ENCODE measurements at regions not wholly inside any gene's neighbourhood (a gene's known extent, or its start where the extent isn't known, plus 50 kb on each side); places are given as distances from the start of the nearest gene placed in this dataset.
A peak's percentile ranks its signal among the peaks of the same experiment; 100 is the strongest.

- Histone ChIP-seq H3K4me3 (no peak overlapping the region), H3K27me3 (peaks cover 0 to 10% of the 10 kb centered on the region in 2 donors), H3K4me1 (no peaks in the 10 kb centered on the region), H3K9me3 (peaks cover 0 to under 1% of the 10 kb centered on the region in 2 donors), H3K27ac (no peak overlapping the region), H3K36me3 (no peaks in the 10 kb centered on the region)
- intact Hi-C loops (cut with DNase I; ENCODE audit: low total_unique reads), result no loop called here
- no peak for DNase-seq (ENCODE audit: low spot score in 2 of 2)
- TF ChIP-seq POLR2AphosphoS5 (IDR thresholded peaks at IDR 0.05) (no peak), CTCF (IDR thresholded peaks at IDR 0.05) (no peak), POLR2A (IDR thresholded peaks at IDR 0.05) (no peak)
Observed at GRCh38 chr14:104254735-104255400, 116.5 kb downstream of the KIF26A start.

- no peak for DNase-seq (ENCODE audit: low spot score in 2 of 2)
- TF ChIP-seq POLR2AphosphoS5 (IDR thresholded peaks at IDR 0.05) (no peak), CTCF (IDR thresholded peaks at IDR 0.05) (no peak), POLR2A (IDR thresholded peaks at IDR 0.05) (no peak)
- Histone ChIP-seq H3K4me3 (no peak overlapping the region), H3K9me3 (peaks cover 0 to 5% of the 10 kb centered on the region in 2 donors), H3K27me3 (peaks cover 0 to 10% of the 10 kb centered on the region in 2 donors), H3K4me1 (no peaks in the 10 kb centered on the region), H3K36me3 (no peaks in the 10 kb centered on the region), H3K27ac (no peak overlapping the region)
- intact Hi-C loops (cut with DNase I; ENCODE audit: low total_unique reads), result no loop called here
Observed at GRCh38 chr14:104256025-104256424, 117.6 kb downstream of the KIF26A start.

- TF ChIP-seq CTCF (IDR thresholded peaks at IDR 0.05), result no peak
- peak in 1 of 2 donors; percentile 44 for DNase-seq (ENCODE audit: low spot score in 2 of 2)
- intact Hi-C loops (cut with DNase I; ENCODE audit: low total_unique reads), result no loop called here
- Histone ChIP-seq H3K4me3 (no peak overlapping the region), H3K27me3 (peaks cover 0 to 4% of the 10 kb centered on the region in 2 donors), H3K9me3 (peaks cover 0 to 15% of the 10 kb centered on the region in 2 donors), H3K4me1 (no peaks in the 10 kb centered on the region), H3K27ac (no peak overlapping the region), H3K36me3 (no peaks in the 10 kb centered on the region)
Observed at GRCh38 chr14:104262515-104263514, 124.4 kb downstream of the KIF26A start.

DNA sequence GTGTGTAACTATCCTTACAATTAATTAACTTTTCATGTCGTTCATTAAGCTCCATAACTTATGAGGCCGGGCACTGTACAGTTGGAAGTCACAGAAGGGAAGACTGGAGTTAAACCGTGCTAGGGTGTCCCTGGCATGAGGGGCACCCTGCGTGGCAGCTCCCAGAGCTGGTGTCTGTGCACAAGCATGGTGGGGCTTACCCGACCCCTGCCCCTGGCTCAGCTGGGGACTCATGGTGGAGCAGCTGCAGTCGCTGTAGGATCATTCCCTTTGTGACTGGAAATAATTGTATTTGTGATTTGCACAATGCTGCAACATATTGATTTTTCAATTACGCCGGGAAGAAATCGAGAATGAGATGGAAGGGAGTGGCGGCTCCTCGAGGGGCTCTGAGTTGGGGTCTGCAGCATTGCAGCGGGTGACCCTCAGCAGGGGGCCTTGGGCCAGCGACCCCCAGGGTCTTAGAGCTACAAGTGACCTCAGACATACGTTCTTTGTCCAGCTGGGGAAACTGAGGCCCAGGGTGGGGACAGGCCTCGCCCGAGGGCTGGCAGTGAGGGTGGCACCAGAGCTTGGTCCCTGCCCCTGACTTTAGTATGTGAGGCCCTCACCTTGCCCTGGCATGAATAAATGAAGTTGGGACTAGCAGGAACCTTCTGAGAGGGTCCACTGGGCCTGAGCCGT lies 125.4 kb downstream of the KIF26A start:
- TF ChIP-seq POLR2A (IDR thresholded peaks at IDR 0.05) (no peak), POLR2AphosphoS5 (IDR thresholded peaks at IDR 0.05) (no peak), CTCF (IDR thresholded peaks at IDR 0.05) (no peak)
- Histone ChIP-seq H3K36me3 (no peaks in the 10 kb centered on the region), H3K4me1 (no peaks in the 10 kb centered on the region), H3K9me3 (peaks cover 0 to 15% of the 10 kb centered on the region in 2 donors), H3K4me3 (no peak overlapping the region), H3K27ac (no peak overlapping the region), H3K27me3 (peaks cover 0 to 4% of the 10 kb centered on the region in 2 donors)
- DNase-seq (ENCODE audit: low spot score in 2 of 2), result no peak
- intact Hi-C loops (cut with DNase I; ENCODE audit: low total_unique reads), result no loop called here

All from breast epithelium (tissue), 4 donors.